ENCODE measurements at regions not wholly inside any gene's neighbourhood (a gene's known extent, or its start where the extent isn't known, plus 50 kb on each side); places are given as distances from the start of the nearest gene placed in this dataset.

DNA sequence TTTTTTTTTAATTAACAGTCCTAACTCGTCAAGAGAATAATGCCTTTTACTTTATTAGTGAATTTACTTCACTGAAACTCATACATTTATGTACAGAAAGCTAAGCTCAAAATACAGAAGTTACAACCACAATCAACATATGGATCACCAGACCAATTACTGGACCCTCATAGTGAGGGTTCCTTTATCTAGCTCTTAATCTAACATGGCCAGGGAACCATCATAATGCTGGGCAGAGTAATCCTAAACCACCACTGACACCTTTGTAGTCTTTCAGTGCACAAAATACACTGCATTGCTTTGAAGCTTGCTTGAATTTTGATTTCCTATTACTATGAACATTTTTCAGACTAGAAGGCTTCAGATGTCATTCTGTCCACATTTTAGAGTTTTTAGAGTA, 1406.6 kb upstream of the PCDH9 start:
- ChIA-PET POLR2A (no interaction called here), CTCF (no interaction called here)
- H3K4me3 ChIP-seq (ENCODE audit: low read depth in 2 of 2, low read length in 2 of 2), result no peak overlapping the region
- no peak for DNase-seq (ENCODE audit: low read depth, low spot score)
- no peak for ATAC-seq
- no peaks in the 10 kb centered on the region for H3K9me3 ChIP-seq (ENCODE audit: control insufficient read depth, insufficient read depth, low read depth, low read length)
- H3K27ac ChIP-seq (ENCODE audit: low read length), result no peak overlapping the region
- H3K27me3 ChIP-seq (ENCODE audit: control insufficient read depth, insufficient read depth, low read length), result no peaks in the 10 kb centered on the region
- H3K4me1 ChIP-seq (ENCODE audit: control insufficient read depth, insufficient read depth, low read length), result no peaks in the 10 kb centered on the region
- TF ChIP-seq, protein P1, sequence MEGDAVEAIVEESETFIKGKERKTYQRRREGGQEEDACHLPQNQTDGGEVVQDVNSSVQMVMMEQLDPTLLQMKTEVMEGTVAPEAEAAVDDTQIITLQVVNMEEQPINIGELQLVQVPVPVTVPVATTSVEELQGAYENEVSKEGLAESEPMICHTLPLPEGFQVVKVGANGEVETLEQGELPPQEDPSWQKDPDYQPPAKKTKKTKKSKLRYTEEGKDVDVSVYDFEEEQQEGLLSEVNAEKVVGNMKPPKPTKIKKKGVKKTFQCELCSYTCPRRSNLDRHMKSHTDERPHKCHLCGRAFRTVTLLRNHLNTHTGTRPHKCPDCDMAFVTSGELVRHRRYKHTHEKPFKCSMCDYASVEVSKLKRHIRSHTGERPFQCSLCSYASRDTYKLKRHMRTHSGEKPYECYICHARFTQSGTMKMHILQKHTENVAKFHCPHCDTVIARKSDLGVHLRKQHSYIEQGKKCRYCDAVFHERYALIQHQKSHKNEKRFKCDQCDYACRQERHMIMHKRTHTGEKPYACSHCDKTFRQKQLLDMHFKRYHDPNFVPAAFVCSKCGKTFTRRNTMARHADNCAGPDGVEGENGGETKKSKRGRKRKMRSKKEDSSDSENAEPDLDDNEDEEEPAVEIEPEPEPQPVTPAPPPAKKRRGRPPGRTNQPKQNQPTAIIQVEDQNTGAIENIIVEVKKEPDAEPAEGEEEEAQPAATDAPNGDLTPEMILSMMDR (IDR thresholded peaks at IDR 0.05), result no peak
- no peak for TF ChIP-seq TCF7L2 (IDR thresholded peaks at IDR 0.05; ENCODE audit: low read depth, low read length)
- TF ChIP-seq POLR2AphosphoS5 (IDR thresholded peaks at IDR 0.05; ENCODE audit: low read depth, low read length), result no peak
- TF ChIP-seq, protein P2, sequence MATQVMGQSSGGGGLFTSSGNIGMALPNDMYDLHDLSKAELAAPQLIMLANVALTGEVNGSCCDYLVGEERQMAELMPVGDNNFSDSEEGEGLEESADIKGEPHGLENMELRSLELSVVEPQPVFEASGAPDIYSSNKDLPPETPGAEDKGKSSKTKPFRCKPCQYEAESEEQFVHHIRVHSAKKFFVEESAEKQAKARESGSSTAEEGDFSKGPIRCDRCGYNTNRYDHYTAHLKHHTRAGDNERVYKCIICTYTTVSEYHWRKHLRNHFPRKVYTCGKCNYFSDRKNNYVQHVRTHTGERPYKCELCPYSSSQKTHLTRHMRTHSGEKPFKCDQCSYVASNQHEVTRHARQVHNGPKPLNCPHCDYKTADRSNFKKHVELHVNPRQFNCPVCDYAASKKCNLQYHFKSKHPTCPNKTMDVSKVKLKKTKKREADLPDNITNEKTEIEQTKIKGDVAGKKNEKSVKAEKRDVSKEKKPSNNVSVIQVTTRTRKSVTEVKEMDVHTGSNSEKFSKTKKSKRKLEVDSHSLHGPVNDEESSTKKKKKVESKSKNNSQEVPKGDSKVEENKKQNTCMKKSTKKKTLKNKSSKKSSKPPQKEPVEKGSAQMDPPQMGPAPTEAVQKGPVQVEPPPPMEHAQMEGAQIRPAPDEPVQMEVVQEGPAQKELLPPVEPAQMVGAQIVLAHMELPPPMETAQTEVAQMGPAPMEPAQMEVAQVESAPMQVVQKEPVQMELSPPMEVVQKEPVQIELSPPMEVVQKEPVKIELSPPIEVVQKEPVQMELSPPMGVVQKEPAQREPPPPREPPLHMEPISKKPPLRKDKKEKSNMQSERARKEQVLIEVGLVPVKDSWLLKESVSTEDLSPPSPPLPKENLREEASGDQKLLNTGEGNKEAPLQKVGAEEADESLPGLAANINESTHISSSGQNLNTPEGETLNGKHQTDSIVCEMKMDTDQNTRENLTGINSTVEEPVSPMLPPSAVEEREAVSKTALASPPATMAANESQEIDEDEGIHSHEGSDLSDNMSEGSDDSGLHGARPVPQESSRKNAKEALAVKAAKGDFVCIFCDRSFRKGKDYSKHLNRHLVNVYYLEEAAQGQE (IDR thresholded peaks at IDR 0.05; ENCODE audit: insufficient read depth in 1 of 2, low read depth in 2 of 2, low read length in 1 of 2), result no peak
- no peak for TF ChIP-seq SIN3A (IDR thresholded peaks at IDR 0.05; ENCODE audit: borderline replicate concordance, insufficient read depth, low read depth, low read length)
- no peaks in the 10 kb centered on the region for H3K36me3 ChIP-seq (ENCODE audit: control insufficient read depth, insufficient read depth, low read length)
- BruUV-seq (replicated peaks), result no TSS peak
- intact Hi-C loops (cut with micrococcal nuclease; ENCODE audit: unreplicated experiment), result loop anchor here (10.0 kb wide), 1 partner anchor 688 kb away; no protein-coding TSS in a partner anchor
- in situ Hi-C loops (cut with HindIII; ENCODE audit: low pct_unique_long_range_greater_than_20kb, low sequenced_read_pairs), result no loop called here

DNA sequence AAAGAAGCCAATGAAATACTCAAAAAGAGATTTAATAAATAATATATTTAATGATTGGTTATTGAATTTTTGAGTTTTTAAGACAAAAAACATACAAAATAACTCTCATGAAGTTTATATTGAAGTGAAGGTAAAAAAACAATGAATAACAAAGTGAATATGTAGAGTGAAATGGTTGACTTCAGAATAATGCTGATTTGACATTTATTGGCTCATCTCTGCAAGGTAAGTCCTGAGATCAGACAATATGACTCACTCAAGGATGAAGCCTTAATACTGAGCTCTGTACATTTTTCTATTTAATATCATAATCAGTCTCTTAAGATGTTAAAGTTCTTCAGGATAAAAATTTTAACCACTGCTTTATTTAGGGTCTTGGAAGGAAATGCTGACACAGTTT, 1398.9 kb upstream of the PCDH9 start:
- Histone ChIP-seq H3K36me3 (ENCODE audit: control insufficient read depth, insufficient read depth, low read length) (no peaks in the 10 kb centered on the region), H3K4me1 (ENCODE audit: control insufficient read depth, insufficient read depth, low read length) (no peaks in the 10 kb centered on the region), H3K27ac (ENCODE audit: low read length) (no peak overlapping the region), H3K27me3 (ENCODE audit: control insufficient read depth, insufficient read depth, low read length) (no peaks in the 10 kb centered on the region), H3K9me3 (ENCODE audit: control insufficient read depth, insufficient read depth, low read depth, low read length) (no peaks in the 10 kb centered on the region), H3K4me3 (ENCODE audit: low read depth in 2 of 2, low read length in 2 of 2) (no peak overlapping the region)
- ChIA-PET CTCF (no interaction called here), POLR2A (no interaction called here)
- TF ChIP-seq TCF7L2 (IDR thresholded peaks at IDR 0.05; ENCODE audit: low read depth, low read length), result no peak
- no peak for TF ChIP-seq SIN3A (IDR thresholded peaks at IDR 0.05; ENCODE audit: borderline replicate concordance, insufficient read depth, low read depth, low read length)
- TF ChIP-seq, protein P1 (IDR thresholded peaks at IDR 0.05), result no peak
- TF ChIP-seq, protein P2 (IDR thresholded peaks at IDR 0.05; ENCODE audit: insufficient read depth in 1 of 2, low read depth in 2 of 2, low read length in 1 of 2), result no peak
- in situ Hi-C loops (cut with HindIII; ENCODE audit: low pct_unique_long_range_greater_than_20kb, low sequenced_read_pairs) (no loop called here), intact Hi-C loops (cut with micrococcal nuclease; ENCODE audit: unreplicated experiment) (no loop called here)
- ATAC-seq, result no peak
- BruUV-seq (replicated peaks), result no TSS peak
- DNase-seq (ENCODE audit: low read depth, low spot score), result no peak
